NOMO-1 treated with DMSO at 0.1 percent for 48 hours (cell line): ENCODE measurements at regions not wholly inside any gene's neighbourhood (a gene's known extent, or its start where the extent isn't known, plus 50 kb on each side); places are given as distances from the start of the nearest gene placed in this dataset.
A peak's percentile ranks its signal among the peaks of the same experiment; 100 is the strongest.
"Not testable (repeated sequence)": the region's sequence is repeated elsewhere in the genome, so short reads cannot be mapped to it uniquely, and the experiment has no call there.

Source experiments
- DNase-seq: peaks from one replicate; lab custom pipeline; 2025; ENCODE audit not compliant: unreplicated experiment; lab: John Stamatoyannopoulos, UW

DNA sequence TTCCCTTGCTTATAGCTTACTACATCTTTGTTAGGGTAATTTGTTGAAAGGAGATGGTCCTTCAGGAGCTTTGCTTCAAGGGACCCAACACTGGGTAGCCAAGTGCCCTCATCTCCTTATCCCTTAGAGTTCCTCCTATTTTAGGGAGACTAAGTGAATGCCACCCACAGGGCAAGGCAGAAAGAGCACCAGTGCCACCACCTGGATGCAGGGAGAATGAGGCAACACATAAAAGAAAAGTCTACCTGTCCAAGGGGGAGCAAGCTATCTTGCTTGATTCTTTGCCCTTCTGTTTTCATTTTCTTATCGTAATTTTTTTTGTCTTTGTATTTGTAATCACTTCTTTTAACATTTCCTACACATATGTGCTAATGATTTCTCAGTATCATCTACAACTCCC lies 205.5 kb downstream of the NPR3 start:
- DNase-seq = no peak

GRCh38 chr5:32928761-32929160 lies 217.6 kb downstream of the NPR3 start:
- no peak for DNase-seq

DNA sequence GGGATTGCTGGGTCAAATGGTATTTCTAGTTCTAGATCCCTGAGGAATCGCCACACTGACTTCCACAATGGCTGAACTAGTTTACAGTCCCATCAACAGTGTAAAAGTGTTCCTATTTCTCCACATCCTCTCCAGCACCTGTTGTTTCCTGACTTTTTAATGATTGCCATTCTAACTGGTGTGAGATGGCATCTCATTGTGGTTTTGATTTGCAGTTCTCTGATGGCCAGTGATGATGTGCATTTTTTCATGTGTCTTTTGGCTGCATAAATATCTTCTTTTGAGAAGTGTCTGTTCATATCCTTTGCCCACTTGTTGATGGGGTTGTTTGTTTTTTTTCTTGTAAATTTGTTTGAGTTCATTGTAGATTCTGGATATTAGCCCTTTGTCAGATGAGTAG lies 220.3 kb downstream of the NPR3 start:
- not testable (repeated sequence) for DNase-seq

DNA sequence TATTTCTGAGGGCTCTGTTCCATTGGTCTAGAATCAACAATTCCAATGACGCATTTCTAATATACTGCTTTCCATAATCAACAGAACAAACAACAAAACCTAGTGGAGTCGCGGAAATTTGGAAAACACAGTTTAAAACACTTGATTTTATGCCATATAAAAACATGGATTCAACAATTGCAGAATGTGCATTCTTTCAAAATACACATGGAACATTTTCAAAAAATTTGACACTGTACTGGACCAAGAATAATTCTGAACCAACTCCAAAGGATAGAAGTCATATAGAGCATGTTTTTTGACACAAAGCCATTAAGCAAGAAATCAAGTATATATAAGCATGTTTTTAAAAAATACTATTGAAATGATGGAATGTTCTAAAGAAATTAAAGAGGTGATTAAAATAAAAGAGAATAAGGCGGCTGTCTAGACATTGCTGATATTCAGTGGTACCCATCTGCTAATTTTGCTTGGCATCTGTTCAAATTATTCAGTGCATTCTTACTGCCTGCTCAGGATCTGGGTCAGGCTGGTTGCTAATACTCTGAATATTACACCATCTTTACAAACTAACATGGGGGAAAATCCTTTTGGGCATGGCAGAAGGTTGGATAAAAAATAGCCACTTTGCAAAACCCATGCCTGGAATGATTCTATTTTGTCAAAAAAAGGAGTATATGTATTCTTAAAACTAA lies 221.3 kb downstream of the NPR3 start:
- no peak for DNase-seq

DNA sequence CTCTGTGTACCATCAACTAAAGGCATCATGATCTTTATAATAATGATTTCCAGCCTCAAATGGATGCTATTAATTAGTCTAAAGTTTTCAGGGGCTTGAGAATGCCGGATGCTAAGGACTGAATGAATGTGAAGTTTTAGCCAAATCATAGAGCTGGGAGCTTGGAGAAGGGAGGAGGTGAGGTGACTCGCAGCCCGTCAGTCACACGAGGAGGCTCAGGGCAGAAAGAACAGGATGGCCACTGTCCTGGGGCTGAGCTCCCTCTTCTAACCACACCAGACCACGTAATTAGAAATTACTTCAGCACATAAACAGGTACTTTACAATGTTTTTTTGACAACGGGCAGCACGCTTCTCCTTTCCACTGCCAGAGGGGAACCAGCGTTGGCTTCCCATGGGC lies 222.6 kb downstream of the NPR3 start:
- DNase-seq = no peak

DNA sequence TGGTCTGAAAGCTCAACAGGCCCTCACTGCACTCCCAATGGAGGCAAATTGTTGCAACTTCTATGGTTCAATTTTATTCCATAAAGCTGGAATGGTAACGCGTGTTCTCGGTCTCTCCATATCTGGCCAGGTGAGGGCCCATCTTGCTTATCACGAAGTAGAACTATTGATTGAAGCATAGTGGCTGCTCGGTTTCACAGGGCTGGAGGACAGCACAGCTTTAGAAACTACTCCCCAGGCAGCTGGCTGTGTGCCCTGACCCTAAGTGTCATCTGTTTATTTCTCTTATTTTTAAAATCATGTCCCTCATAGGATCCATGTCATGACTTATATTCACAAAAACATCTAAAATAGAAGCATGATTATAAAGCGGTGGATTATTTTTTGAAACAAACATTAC lies 223.4 kb downstream of the NPR3 start:
- no peak for DNase-seq

- DNase-seq = no peak
Measured at GRCh38 chr5:32935283-32935682, 224.2 kb downstream of the NPR3 start.

- DNase-seq = no peak
Measured at GRCh38 chr5:32936329-32936728, 225.2 kb downstream of the NPR3 start.

DNA sequence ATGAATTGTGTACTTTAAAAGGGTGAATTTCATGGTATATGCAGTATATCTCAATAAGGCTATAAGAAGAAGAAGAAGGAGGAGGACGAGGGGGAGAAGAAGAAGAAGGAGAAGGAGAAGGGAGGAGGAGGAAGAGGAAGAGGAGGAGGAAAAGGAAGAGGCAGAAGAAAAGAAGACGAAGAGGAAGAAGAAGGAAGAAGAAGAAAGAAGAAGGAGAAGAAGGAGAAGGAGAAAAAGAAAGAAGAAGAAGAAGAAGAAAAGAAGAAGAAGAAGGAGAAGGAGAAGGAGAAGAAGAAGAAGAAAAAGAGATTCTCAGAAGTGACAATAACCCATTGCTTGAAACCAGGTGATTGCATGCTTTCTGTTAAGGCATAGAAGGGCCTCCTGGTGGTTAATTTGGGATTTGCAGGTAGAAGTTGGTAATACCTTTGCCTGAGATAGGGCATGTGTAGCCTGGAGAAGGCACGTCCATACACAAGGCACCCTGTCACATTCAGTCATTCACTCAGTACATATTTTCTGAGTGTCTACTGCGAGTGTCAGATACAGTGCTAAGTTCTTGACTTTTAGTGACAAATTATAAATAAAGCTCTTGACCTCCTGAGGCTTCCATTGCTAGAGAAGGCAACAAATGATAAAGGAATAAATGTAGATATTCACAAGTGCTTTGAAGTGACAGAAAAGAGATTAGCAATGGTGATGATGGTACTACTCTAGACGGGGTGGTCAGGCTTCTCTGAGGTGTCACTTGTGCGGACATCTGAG lies 231.3 kb downstream of the NPR3 start:
- DNase-seq = peak; percentile 31

DNA sequence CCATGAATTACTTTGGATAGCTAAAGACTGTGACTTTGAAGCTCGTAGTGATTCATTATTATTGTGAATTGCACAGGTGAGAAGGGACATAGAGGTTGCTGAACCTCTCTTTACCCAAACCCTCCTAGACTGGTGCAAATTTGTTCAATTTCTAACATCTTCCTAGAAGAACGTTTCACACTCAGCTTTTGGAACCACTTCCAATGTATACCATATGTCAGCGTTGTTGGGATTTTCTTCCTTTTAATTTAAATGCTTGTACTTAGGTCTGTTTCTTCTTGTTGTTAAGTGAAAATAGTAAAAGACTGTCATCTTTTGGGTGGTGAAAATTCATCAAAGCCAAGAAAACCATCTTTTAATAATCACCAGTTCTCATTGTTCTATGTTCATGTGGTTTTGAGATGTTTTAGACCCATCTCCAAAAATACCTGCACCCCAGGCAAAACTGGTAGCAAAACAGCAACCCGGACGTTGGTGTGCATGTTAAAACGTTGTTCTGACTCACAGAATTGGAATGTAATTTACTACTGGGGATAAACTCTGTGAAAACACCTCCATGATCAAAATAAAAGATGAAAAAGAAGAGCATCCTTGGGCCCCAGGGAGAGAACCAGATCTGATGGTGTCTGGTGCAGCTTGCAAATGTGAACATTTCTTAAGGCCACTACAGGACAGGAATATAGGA lies 238.3 kb downstream of the NPR3 start:
- DNase-seq = no peak

DNA sequence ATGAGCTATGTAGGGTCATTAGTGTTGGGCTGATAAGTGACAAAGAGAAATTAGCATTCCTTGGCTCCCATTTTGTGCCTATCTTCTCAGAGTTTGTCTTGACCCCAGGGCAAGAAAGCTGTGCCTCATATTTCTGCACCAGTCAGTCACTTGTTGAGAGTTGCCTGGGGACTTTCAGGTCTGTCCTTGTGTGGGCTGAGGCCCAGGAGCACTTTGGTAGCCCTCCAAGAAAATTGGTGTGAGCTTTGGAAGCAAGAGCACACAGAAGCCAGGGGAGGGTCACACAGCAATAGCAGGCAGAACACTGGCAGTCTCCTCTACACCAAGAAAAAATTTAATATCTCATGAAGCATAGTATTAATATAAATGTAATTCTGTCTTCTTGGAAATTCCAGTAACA lies 239.9 kb downstream of the NPR3 start:
- no peak for DNase-seq

DNA sequence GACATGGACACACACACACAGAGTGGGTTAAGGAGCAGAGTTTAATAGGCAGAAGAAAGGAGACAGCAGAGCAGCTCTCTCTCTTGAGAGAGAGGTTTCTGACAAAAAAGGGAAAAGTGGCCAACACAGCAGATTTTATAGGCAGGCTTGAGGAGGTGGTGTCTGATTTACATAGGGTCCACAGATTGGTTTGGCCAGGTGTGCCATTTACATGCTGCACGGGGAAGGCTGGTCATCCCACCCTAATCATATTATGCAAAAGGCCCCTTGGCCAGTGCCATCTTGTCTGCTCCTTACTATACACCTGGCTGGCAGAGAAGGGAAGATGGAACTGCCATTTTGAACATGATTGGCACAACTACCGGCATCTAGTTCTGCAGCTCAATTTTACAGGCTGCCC lies 240.8 kb downstream of the NPR3 start:
- DNase-seq = no peak

DNA sequence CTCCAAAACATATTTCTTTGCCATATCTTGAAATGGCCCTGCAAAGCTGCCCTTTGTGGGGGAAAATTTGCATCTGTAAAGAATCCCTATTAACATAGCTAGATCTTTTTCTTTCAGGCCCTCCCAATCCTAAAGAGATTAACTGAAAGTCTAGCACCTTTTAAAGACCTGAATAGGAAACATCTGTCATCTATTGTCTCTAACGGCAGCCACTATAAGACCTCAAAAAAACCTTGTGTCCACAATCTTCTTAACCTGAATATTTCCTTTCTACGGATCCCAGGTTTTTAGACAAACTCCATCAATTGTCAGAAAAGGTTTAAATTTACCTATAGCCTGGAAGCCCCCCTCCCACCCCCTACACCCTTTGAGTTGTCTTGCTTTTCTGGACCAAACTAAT lies 241.3 kb downstream of the NPR3 start:
- DNase-seq = not testable (repeated sequence)

DNA sequence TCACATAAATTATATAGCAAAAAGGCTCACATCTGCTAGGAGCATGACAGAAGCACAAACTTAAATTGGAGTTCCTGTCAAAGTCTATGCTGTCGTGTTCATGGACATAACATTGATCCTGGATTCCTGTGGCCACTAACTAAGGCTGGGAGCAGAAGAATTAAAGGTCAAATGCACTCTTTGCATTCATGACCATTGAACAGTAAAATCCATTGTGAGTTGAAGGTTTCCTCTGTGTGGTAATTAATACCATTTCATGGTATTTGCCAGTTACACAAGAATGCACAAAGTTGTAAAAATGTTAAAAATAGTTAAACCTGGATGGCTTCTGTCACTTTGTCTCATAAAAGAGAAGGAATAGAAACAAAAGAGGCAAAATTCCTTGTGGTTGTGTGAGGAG lies 242.6 kb downstream of the NPR3 start:
- no peak for DNase-seq

- no peak for DNase-seq
Measured at GRCh38 chr5:32955814-32956213, 244.7 kb downstream of the NPR3 start.

DNA sequence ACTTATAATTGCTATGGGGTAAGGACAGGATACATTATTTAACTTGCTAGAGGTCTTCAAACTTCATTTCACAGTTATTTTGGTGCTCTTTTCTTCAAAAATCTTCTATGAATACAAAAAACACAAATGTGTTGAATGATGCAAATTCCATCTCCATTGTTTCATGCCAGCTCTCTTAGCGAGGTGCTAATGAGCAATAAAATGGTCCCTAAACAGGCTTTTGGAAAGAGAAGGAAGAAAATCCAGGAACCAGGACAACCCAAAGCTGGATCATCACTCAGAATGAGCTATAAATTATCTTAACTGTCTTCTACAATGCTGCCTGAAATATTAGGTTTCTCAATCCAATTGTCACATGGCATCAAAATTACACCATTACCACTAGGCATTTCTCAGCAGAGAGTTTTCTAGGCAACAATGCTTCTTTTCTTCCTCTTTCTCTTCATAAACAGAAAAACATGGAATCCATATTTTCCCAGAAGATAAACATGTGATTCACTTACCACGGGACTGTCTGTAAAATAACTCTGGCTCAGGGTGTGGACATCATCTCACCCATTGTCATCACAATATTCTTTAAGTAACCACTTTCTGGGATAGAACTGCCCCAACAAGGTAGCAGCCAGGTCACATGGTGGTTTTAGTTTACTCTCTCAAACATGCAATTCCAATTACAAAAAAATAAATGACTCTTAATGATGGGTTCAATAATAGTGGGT lies 249.4 kb downstream of the NPR3 start:
- DNase-seq = no peak

DNA sequence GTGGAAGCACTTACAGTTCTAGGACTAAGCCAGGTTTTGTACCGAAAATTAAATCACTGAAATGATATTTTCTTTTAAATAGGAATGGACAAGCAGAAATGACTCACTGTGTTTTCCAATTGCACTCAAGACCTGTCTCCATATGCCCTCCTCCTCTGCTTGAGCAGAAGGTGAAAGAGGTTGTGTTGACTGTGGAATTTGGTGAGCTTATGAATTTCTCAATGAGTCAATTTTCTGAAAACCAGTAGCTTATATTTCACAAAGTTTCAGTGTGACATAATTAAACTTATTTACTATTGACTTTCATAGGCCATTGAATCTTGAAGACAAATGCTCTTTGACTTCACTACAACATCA lies 249.9 kb downstream of the NPR3 start:
- DNase-seq = no peak

DNA sequence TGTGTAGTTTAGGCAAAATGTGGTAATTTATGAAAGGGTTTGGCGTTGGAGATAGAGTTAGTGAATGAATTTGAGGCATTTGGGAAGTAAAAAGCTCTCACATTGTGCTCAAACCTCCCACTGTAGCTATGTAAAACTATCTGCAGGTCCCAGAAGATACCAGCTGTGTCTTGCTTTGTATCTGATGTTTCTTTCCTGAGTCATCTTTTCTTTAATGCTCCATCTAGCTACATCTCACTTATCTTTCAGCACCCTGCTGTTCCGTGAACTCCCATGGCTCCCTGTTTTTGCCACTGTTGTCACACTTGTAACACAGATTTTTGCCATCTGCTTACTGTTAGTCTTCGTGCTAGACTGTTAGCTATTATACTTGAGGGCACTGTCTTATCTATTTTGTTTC lies 253.1 kb downstream of the NPR3 start:
- no peak for DNase-seq

DNA sequence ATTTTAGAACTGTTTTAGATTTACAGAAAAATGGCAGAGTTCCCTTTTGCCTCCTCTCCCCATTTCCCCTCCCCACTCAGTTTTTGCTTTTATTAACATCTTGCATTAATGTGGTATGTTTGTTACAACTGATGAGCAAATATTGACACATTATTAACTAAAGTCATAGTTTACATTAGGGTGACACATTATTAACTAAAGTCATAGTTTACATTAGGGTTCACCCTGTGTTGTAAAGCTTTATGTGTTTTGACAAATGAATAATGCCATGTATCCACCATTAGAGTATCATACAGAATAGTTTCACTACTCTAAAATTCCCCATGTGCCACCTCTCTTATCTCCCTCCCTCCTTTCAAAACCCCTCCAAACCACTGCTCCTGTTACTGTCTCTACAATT lies 262.5 kb downstream of the NPR3 start:
- no peak for DNase-seq

DNA sequence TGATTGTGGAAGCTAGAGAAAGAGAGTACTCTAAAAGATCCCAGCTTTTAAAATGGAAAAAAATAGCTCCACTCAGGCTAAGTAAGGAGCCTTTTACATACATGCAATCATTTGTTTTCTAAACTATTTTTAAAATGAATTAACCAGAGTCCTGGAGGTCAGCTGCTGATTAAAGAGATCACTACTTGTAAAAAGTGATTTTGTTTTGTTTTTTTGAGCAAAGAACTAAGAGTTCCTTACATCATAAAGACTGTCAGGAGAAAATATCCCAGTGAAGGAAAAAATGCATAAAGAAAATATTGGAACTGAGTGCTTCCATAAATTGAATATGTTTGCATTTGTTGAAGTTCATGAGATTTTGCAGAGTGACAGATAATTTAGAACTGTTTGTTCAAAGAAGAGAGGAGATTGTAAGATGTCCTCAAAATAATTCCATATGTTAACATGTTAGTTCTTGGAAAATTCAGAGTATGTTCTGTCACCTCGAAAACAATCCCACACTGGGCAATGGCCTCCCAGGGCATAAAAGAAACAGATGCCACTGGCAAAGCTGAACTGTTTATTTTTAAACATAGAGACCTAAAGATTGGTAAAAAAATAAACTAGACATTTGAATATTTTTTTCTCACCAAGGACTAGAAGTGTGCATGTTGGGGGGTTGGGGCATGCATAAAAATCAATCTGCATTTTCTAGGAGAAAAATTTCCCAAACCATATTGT lies 264.7 kb downstream of the NPR3 start:
- no peak for DNase-seq

GRCh38 chr5:32981061-32981460 lies 269.9 kb downstream of the NPR3 start:
- no peak for DNase-seq
